Esophagus muscularis mucosa (tissue), 4 donors: ENCODE measurements at regions not wholly inside any gene's neighbourhood (a gene's known extent, or its start where the extent isn't known, plus 50 kb on each side); places are given as distances from the start of the nearest gene placed in this dataset.

ENCODE experiments used
- CTCF ChIP-seq, 3 experiments: fragments of 200-600 bp in 2 of 3; fragments of 450-650 bp in 1 of 3; sonication (generic) in 2 of 3; IDR thresholded peaks; one replicate each; pipeline ENCODE4 v1.5.1; 2017 to 2019; ENCODE audit warnings: antibody characterized with exemption in 3 of 3, mild to moderate bottlenecking in 2 of 3, moderate library complexity in 1 of 3
- EP300 ChIP-seq: sonication (generic); formaldehyde crosslinking; IDR thresholded peaks from one replicate; pipeline ENCODE4 v1.6.1; 2017; ENCODE audit warnings: antibody characterized with exemption
- POLR2A ChIP-seq: fragments of 450-650 bp; IDR thresholded peaks from one replicate; pipeline ENCODE4 v1.6.1; 2017; ENCODE audit warnings: antibody characterized with exemption, moderate library complexity, mild to moderate bottlenecking, low read depth
- POLR2AphosphoS5 ChIP-seq, 2 donors: sonication (generic); formaldehyde crosslinking; IDR thresholded peaks; one replicate each; pipeline ENCODE4 v1.6.1; 2017; ENCODE audit warnings: antibody characterized with exemption in 2 of 2

- no peak for TF ChIP-seq CTCF (IDR thresholded peaks at IDR 0.05)
- no peak for TF ChIP-seq EP300
- no peak for TF ChIP-seq POLR2A
- no peak for TF ChIP-seq POLR2AphosphoS5 (IDR thresholded peaks at IDR 0.05)
These were observed 1645.9 kb upstream of the CELF4 start for GRCh38 chr18:39211461-39211860.
